Caco-2 (cell line): ENCODE measurements at regions not wholly inside any gene's neighbourhood (a gene's known extent, or its start where the extent isn't known, plus 50 kb on each side); places are given as distances from the start of the nearest gene placed in this dataset.

Experiments used
- BruUV-seq: library from RNA; stranded (reverse); fragments of 400-500 nt; replicated peaks from 2 replicates; lab custom pipeline; 2021; lab: Mats Ljungman, UMichigan
- CTCF ChIA-PET: fragments of 300-600 bp; sonication (Branson Sonifier 250); formaldehyde crosslinking; loops from one replicate; lab custom pipeline; 2022; ENCODE audit warnings: antibody characterized with exemption; lab: Charles Lee
- POLR2A ChIA-PET: fragments of 300-600 bp; sonication (Branson Sonifier 250); formaldehyde crosslinking; loops from one replicate; lab custom pipeline; 2022; ENCODE audit warnings: antibody characterized with exemption; lab: Charles Lee
- DNase-seq, 2 experiments: peaks; one replicate each; pipeline versions ENCODE4 v3.0.0 to v3.0.0-alpha.2; 2020 to 2022
- H3K27me3 ChIP-seq: replicated peaks from 2 replicates; pipeline ENCODE4 v1.6.0; 2011; ENCODE audit warnings: low read length; ENCODE audit not compliant: control insufficient read depth, insufficient read depth
- H3K36me3 ChIP-seq: 2 replicates; pipeline ENCODE4 v1.5.1; 2011; ENCODE audit warnings: low read length; ENCODE audit not compliant: control insufficient read depth, insufficient read depth
- H3K4me1 ChIP-seq: fragments of 250-450 bp; sonication (Bioruptor Pico); 2 replicates; pipeline ENCODE4 v1.5.1; 2020; ENCODE audit warnings: mild to moderate bottlenecking
- H3K4me3 ChIP-seq: 2 replicates; pipeline ENCODE4 v1.5.1; 2011; ENCODE audit warnings: low read depth, mild to moderate bottlenecking, control low read depth, low read length
- H3K9me3 ChIP-seq: fragments of 250-450 bp; sonication (Bioruptor Pico); 2 replicates; pipeline ENCODE4 v1.5.1; 2020; ENCODE audit warnings: mild to moderate bottlenecking, moderate library complexity
- H3K27ac Mint-ChIP-seq: one replicate; pipeline ENCODE4 v1.8.0; 2022; ENCODE audit warnings: mixed read lengths; ENCODE audit not compliant: unreplicated experiment
- H3K27me3 Mint-ChIP-seq: one replicate; pipeline ENCODE4 v1.8.0; 2022; ENCODE audit warnings: mixed read lengths; ENCODE audit not compliant: insufficient read depth, unreplicated experiment
- H3K36me3 Mint-ChIP-seq: one replicate; pipeline ENCODE4 v1.8.0; 2022; ENCODE audit warnings: mild to moderate bottlenecking, mixed read lengths; ENCODE audit not compliant: insufficient read depth, unreplicated experiment
- H3K4me1 Mint-ChIP-seq: one replicate; pipeline ENCODE4 v1.8.0; 2022; ENCODE audit warnings: low read depth, mixed read lengths; ENCODE audit not compliant: unreplicated experiment
- H3K4me3 Mint-ChIP-seq: one replicate; pipeline ENCODE4 v1.8.0; 2022; ENCODE audit warnings: mild to moderate bottlenecking, moderate library complexity, mixed read lengths; ENCODE audit not compliant: unreplicated experiment
- H3K9me3 Mint-ChIP-seq: one replicate; pipeline ENCODE4 v1.8.0; 2022; ENCODE audit warnings: mixed read lengths; ENCODE audit not compliant: unreplicated experiment
- intact Hi-C: fragments of 100-400 bp; cut with micrococcal nuclease; formaldehyde crosslinking; loops from one replicate; pipeline ENCODE4 v1.10.0; 2022; ENCODE audit not compliant: unreplicated experiment
- TF ChIP-seq, protein P1 (sequence below), 2 experiments: fragments of 200-600 bp in 1 of 2; IDR thresholded peaks; 1 replicate in 1 of 2; 2 replicates in 1 of 2; pipeline versions ENCODE4 v1.5.1 to v1.8.0; 2011 to 2022; ENCODE audit warnings: antibody characterized with exemption in 1 of 2, control low read depth in 1 of 2, inconsistent platforms in 1 of 2, low read depth in 1 of 2, low read length in 1 of 2, mild to moderate bottlenecking in 1 of 2, moderate library complexity in 1 of 2; ENCODE audit not compliant: insufficient read depth in 1 of 2, severe bottlenecking in 1 of 2, unreplicated experiment in 1 of 2

- TF ChIP-seq, protein P1, sequence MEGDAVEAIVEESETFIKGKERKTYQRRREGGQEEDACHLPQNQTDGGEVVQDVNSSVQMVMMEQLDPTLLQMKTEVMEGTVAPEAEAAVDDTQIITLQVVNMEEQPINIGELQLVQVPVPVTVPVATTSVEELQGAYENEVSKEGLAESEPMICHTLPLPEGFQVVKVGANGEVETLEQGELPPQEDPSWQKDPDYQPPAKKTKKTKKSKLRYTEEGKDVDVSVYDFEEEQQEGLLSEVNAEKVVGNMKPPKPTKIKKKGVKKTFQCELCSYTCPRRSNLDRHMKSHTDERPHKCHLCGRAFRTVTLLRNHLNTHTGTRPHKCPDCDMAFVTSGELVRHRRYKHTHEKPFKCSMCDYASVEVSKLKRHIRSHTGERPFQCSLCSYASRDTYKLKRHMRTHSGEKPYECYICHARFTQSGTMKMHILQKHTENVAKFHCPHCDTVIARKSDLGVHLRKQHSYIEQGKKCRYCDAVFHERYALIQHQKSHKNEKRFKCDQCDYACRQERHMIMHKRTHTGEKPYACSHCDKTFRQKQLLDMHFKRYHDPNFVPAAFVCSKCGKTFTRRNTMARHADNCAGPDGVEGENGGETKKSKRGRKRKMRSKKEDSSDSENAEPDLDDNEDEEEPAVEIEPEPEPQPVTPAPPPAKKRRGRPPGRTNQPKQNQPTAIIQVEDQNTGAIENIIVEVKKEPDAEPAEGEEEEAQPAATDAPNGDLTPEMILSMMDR (IDR thresholded peaks at IDR 0.05; ENCODE audit: insufficient read depth in 1 of 2, low read depth in 1 of 2, low read length in 1 of 2, severe bottlenecking in 1 of 2, unreplicated experiment in 1 of 2), result no peak
- H3K36me3 Mint-ChIP-seq, result no peaks in the 10 kb centered on the region
- no peaks in the 10 kb centered on the region for H3K4me1 ChIP-seq
- H3K9me3 ChIP-seq, result no peaks in the 10 kb centered on the region
- H3K9me3 Mint-ChIP-seq, result no peaks in the 10 kb centered on the region
- no peaks in the 10 kb centered on the region for H3K27me3 ChIP-seq
- intact Hi-C loops, result no loop called here
- ChIA-PET CTCF (no interaction called here), POLR2A (no interaction called here)
- H3K27ac Mint-ChIP-seq, result no peak overlapping the region
- H3K4me3 ChIP-seq, result no peak overlapping the region
- no peak overlapping the region for H3K4me3 Mint-ChIP-seq
- no TSS peak for BruUV-seq
- H3K27me3 Mint-ChIP-seq, result peaks cover 3% of the 10 kb centered on the region
- no peaks in the 10 kb centered on the region for H3K36me3 ChIP-seq
- no peak for DNase-seq
- no peaks in the 10 kb centered on the region for H3K4me1 Mint-ChIP-seq
These were observed 115.1 kb upstream of the SLC13A1 start for GRCh38 chr7:123314886-123315285.

GRCh38 chr7:123308254-123308951 lies 108.6 kb upstream of the SLC13A1 start:
- H3K27me3 ChIP-seq, result no peaks in the 10 kb centered on the region
- TF ChIP-seq, protein P1 (IDR thresholded peaks at IDR 0.05; ENCODE audit: insufficient read depth in 1 of 2, low read depth in 1 of 2, low read length in 1 of 2, severe bottlenecking in 1 of 2, unreplicated experiment in 1 of 2), result no peak
- H3K9me3 Mint-ChIP-seq, result no peaks in the 10 kb centered on the region
- intact Hi-C loops, result no loop called here
- no peaks in the 10 kb centered on the region for H3K4me1 Mint-ChIP-seq
- ChIA-PET POLR2A (no interaction called here), CTCF (no interaction called here)
- no peak overlapping the region for H3K4me3 Mint-ChIP-seq
- no peaks in the 10 kb centered on the region for H3K9me3 ChIP-seq
- BruUV-seq, result no TSS peak
- H3K27ac Mint-ChIP-seq, result no peak overlapping the region
- no peak overlapping the region for H3K4me3 ChIP-seq
- no peaks in the 10 kb centered on the region for H3K36me3 ChIP-seq
- no peaks in the 10 kb centered on the region for H3K4me1 ChIP-seq
- H3K27me3 Mint-ChIP-seq, result peaks cover 6% of the 10 kb centered on the region
- no peaks in the 10 kb centered on the region for H3K36me3 Mint-ChIP-seq
- no peak for DNase-seq

GRCh38 chr7:123305840-123306375 lies 106.1 kb upstream of the SLC13A1 start:
- TF ChIP-seq, protein P1 (IDR thresholded peaks at IDR 0.05; ENCODE audit: insufficient read depth in 1 of 2, low read depth in 1 of 2, low read length in 1 of 2, severe bottlenecking in 1 of 2, unreplicated experiment in 1 of 2), result no peak
- Mint-ChIP-seq H3K4me1 (no peaks in the 10 kb centered on the region), H3K36me3 (no peaks in the 10 kb centered on the region), H3K4me3 (no peak overlapping the region), H3K27me3 (peaks cover 6% of the 10 kb centered on the region), H3K27ac (no peak overlapping the region), H3K9me3 (peaks cover 8% of the 10 kb centered on the region)
- no TSS peak for BruUV-seq
- H3K36me3 ChIP-seq, result no peaks in the 10 kb centered on the region
- intact Hi-C loops, result no loop called here
- DNase-seq, result no peak
- ChIA-PET CTCF (no interaction called here), POLR2A (no interaction called here)
- H3K9me3 ChIP-seq, result no peaks in the 10 kb centered on the region
- H3K27me3 ChIP-seq, result no peaks in the 10 kb centered on the region
- no peak overlapping the region for H3K4me3 ChIP-seq
- no peaks in the 10 kb centered on the region for H3K4me1 ChIP-seq
